H1 (cell line): ENCODE measurements at regions not wholly inside any gene's neighbourhood (a gene's known extent, or its start where the extent isn't known, plus 50 kb on each side); places are given as distances from the start of the nearest gene placed in this dataset.

Experiments
- CTCF ChIP-seq, 3 experiments: IDR thresholded peaks; 1 replicate in 2 of 3; 2 replicates in 1 of 3; pipeline versions ENCODE4 v1.5.1 to v1.6.1; 2011; ENCODE audit warnings: low read length in 3 of 3, mild to moderate bottlenecking in 3 of 3, inconsistent platforms in 2 of 3, low read depth in 1 of 3, moderate library complexity in 1 of 3; ENCODE audit not compliant: insufficient read depth in 1 of 3; ENCODE audit errors: control extremely low read depth in 1 of 3
- EP300 ChIP-seq, 2 experiments: IDR thresholded peaks; 1 replicate in 1 of 2; 2 replicates in 1 of 2; pipeline ENCODE4 v1.6.1; 2011 to 2012; ENCODE audit warnings: low read depth in 2 of 2, low read length in 2 of 2, mild to moderate bottlenecking in 2 of 2, borderline replicate concordance in 1 of 2, inconsistent platforms in 1 of 2, moderate library complexity in 1 of 2
- EZH2 ChIP-seq: fragments of 200-600 bp; sonication (generic); IDR thresholded peaks from 2 replicates; pipeline ENCODE4 v1.7.1; 2012; ENCODE audit warnings: low read depth, mild to moderate bottlenecking, moderate library complexity, low read length, inconsistent platforms; ENCODE audit not compliant: severe bottlenecking
- POLR2A ChIP-seq, 2 experiments: IDR thresholded peaks; 1 replicate in 1 of 2; 2 replicates in 1 of 2; pipeline ENCODE4 v1.6.1; 2011; ENCODE audit warnings: low read depth in 2 of 2, low read length in 2 of 2, mild to moderate bottlenecking in 2 of 2; ENCODE audit errors: control extremely low read depth in 1 of 2
- SAP30 ChIP-seq: fragments of 300-600 bp; sonication (generic); IDR thresholded peaks from 2 replicates; pipeline ENCODE4 v1.7.1; 2012; ENCODE audit warnings: low read length, moderate library complexity, mild to moderate bottlenecking, inconsistent platforms; ENCODE audit not compliant: insufficient read depth, insufficient replicate concordance
- SIN3A ChIP-seq, 2 experiments: IDR thresholded peaks in 1 of 2; conservative IDR thresholded peaks in 1 of 2; 2 replicates each; pipeline ENCODE4 v1.6.1; 2011 to 2012; ENCODE audit warnings: low read length in 2 of 2, improper control_type of control experiment in 1 of 2, low read depth in 1 of 2, mild to moderate bottlenecking in 1 of 2
- SIX5 ChIP-seq: IDR thresholded peaks from 2 replicates; pipeline ENCODE4 v1.6.1; 2011; ENCODE audit warnings: mild to moderate bottlenecking, low read depth, low read length
- TF ChIP-seq, protein P1 (sequence below): IDR thresholded peaks from 2 replicates; pipeline ENCODE4 v1.6.1; 2012; ENCODE audit warnings: inconsistent platforms

GRCh38 chr15:31516874-31517273 is 190.2 kb downstream of the KLF13 start:
- TF ChIP-seq CTCF (IDR thresholded peaks at IDR 0.05; ENCODE audit: control extremely low read depth in 1 of 3, insufficient read depth in 1 of 3, low read depth in 1 of 3, low read length in 3 of 3) (no peak), POLR2A (IDR thresholded peaks at IDR 0.05; ENCODE audit: control extremely low read depth in 1 of 2, low read depth in 2 of 2, low read length in 2 of 2) (no peak), EZH2 (no peak), EP300 (IDR thresholded peaks at IDR 0.05; ENCODE audit: borderline replicate concordance in 1 of 2, low read depth in 2 of 2, low read length in 2 of 2) (no peak), SIN3A (conservative IDR thresholded peaks at IDR 0.05 in 1 of 2, IDR thresholded peaks at IDR 0.05 in 1 of 2; ENCODE audit: low read depth in 1 of 2, low read length in 2 of 2) (no peak), SAP30 (no peak), SIX5 (no peak)
- TF ChIP-seq, protein P1, sequence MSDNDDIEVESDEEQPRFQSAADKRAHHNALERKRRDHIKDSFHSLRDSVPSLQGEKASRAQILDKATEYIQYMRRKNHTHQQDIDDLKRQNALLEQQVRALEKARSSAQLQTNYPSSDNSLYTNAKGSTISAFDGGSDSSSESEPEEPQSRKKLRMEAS, result no peak
